ENCODE measurements at regions not wholly inside any gene's neighbourhood (a gene's known extent, or its start where the extent isn't known, plus 50 kb on each side); places are given as distances from the start of the nearest gene placed in this dataset.

- Histone ChIP-seq H3K9me3 (peaks cover 0 to 5% (median 0%) of the 10 kb centered on the region in 3 donors), H3K36me3 (replicated peaks in 1 of 2; ENCODE audit: insufficient read depth in 1 of 2, low read depth in 2 of 2) (no peaks in the 10 kb centered on the region), H3K4me3 (no peak overlapping the region), H3K4me1 (no peaks in the 10 kb centered on the region), H3K27ac (no peak overlapping the region), H3K27me3 (no peaks in the 10 kb centered on the region)
- DNase-seq (no peak), ATAC-seq (no peak)
- no peak for TF ChIP-seq POLR2A (IDR thresholded peaks at IDR 0.05)
- no peak for TF ChIP-seq CTCF (IDR thresholded peaks at IDR 0.05)
- intact Hi-C loops (cut with DNase I): no loop called here
- 75 to 82% methylated on average over 15 to 16 of the region's 16 CpGs for WGBS, 2 donors
Observed at GRCh38 chr2:239608723-239609122, 207.9 kb upstream of the HDAC4 start.

- ATAC-seq (no peak), DNase-seq (no peak)
- Histone ChIP-seq H3K4me1 (no peaks in the 10 kb centered on the region), H3K4me3 (no peak overlapping the region), H3K27ac (no peak overlapping the region), H3K36me3 (replicated peaks in 1 of 2; ENCODE audit: insufficient read depth in 1 of 2, low read depth in 2 of 2) (no peaks in the 10 kb centered on the region), H3K27me3 (no peaks in the 10 kb centered on the region), H3K9me3 (peaks cover 0 to 6% (median 0%) of the 10 kb centered on the region in 3 donors)
- no peak for TF ChIP-seq POLR2A (IDR thresholded peaks at IDR 0.05)
- no peak for TF ChIP-seq CTCF (IDR thresholded peaks at IDR 0.05)
- intact Hi-C loops (cut with DNase I): no loop called here
- 45 to 46% methylated on average over 6 of the region's 6 CpGs for WGBS, 2 donors
Observed at GRCh38 chr2:239608260-239608659, 207.4 kb upstream of the HDAC4 start.

- DNase-seq: no peak
- Histone ChIP-seq H3K27ac (no peak overlapping the region), H3K9me3 (peaks cover 0 to 6% (median 0%) of the 10 kb centered on the region in 3 donors), H3K4me3 (no peak overlapping the region), H3K27me3 (no peaks in the 10 kb centered on the region), H3K36me3 (replicated peaks in 1 of 2; ENCODE audit: insufficient read depth in 1 of 2, low read depth in 2 of 2) (no peaks in the 10 kb centered on the region), H3K4me1 (no peaks in the 10 kb centered on the region)
- TF ChIP-seq POLR2A (IDR thresholded peaks at IDR 0.05) (no peak), CTCF (IDR thresholded peaks at IDR 0.05) (no peak)
- no peak for ATAC-seq
- intact Hi-C loops (cut with DNase I): no loop called here
- WGBS, 2 donors: 47 to 62% methylated on average over 24 of the region's 24 CpGs
Observed at GRCh38 chr2:239607517-239608191, 206.8 kb upstream of the HDAC4 start.

GRCh38 chr2:239606741-239607516 lies 206.1 kb upstream of the HDAC4 start:
- TF ChIP-seq CTCF (IDR thresholded peaks at IDR 0.05): no peak
- TF ChIP-seq POLR2A (IDR thresholded peaks at IDR 0.05): no peak
- WGBS, 2 donors: 67 to 78% methylated on average over 7 of the region's 7 CpGs
- Histone ChIP-seq H3K36me3 (replicated peaks in 1 of 2; ENCODE audit: insufficient read depth in 1 of 2, low read depth in 2 of 2) (no peaks in the 10 kb centered on the region), H3K4me3 (no peak overlapping the region), H3K4me1 (no peaks in the 10 kb centered on the region), H3K27ac (no peak overlapping the region), H3K9me3 (peaks cover 0 to 6% (median 0%) of the 10 kb centered on the region in 3 donors), H3K27me3 (no peaks in the 10 kb centered on the region)
- ATAC-seq (no peak), DNase-seq (no peak)
- intact Hi-C loops (cut with DNase I): no loop called here
